HG03354 (cell line): ENCODE measurements at regions not wholly inside any gene's neighbourhood (a gene's known extent, or its start where the extent isn't known, plus 50 kb on each side); places are given as distances from the start of the nearest gene placed in this dataset.

ENCODE experiments used
- ATAC-seq: cut with Tn5 transposase; IDR thresholded peaks from one replicate; pipeline ENCODE4 v1.9.1; 2021; ENCODE audit warnings: mild to moderate bottlenecking; ENCODE audit not compliant: unreplicated experiment, poor library complexity, severe bottlenecking

DNA sequence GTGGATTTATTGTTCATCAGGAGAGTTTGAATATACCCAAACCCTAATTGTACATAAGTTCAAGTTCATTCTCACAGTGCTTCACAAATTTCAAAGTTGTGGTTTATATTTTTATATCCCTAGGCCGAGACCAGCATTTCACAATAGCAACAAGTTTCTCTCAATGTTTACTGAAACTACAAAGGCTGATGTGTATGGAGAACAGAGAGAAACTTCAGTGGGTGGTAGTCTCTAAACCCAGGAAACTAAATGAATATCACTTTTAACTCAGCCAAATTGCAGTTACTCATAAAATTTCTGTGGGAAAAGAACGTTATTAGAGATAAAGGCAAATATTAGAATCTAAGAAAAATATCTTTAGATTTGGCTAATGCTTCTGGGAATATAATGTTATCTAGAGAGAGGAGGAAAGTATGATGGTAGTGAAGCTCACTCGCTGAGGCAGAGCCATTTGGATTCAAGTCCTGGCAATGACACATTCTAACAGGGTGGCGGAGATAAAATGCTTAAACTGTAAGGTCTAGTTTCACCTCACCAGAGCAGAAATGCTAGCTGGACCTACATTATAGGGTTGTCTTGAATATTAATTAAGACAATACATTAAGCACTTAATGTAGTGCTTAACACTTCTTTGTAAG is 514.8 kb downstream of the EPHA3 start:
- ATAC-seq: no peak

DNA sequence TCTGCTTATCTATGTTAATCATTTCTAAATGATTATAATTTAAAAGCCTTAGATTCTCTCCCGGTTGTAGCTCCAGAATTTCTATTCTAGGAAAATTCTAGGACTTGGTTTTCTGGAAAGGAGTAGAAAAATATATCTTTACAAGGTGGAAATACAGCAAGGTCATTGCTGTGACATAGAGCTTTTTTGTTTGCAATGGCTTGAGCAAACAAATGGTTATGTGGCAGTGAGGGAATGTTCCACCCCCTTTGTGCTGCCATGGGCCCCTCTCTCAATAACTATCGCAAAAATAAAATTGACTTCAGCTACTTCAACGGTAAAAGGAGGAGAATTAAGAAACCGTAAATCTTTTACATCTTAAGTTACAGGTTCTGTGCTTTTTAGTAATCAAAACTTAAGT is 517.1 kb downstream of the EPHA3 start:
- ATAC-seq: no peak

DNA sequence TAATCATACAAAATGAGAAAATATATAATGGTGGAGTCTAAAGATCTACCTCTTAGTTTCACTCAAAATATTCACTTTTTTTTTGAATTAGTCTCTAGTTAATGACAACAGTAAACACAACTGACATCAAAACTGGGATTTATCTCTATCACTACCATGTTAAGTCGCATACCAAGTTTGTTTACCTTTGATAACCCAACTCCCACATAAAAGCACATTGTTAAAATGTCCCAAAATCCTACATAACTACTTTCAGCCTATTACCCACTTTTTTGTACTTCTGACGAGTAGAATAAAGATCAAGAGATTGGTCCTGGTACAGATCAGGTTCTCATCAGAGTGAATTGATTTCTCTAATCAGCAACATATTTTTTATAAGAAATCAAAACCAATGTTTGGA is 518.5 kb downstream of the EPHA3 start:
- no peak for ATAC-seq

- no peak for ATAC-seq
Observed at GRCh38 chr3:89628856-89629670, 521.6 kb downstream of the EPHA3 start.

- ATAC-seq: no peak
Observed at GRCh38 chr3:89635137-89635536, 527.7 kb downstream of the EPHA3 start.

GRCh38 chr3:89644716-89645115 is 537.3 kb downstream of the EPHA3 start:
- ATAC-seq: no peak

DNA sequence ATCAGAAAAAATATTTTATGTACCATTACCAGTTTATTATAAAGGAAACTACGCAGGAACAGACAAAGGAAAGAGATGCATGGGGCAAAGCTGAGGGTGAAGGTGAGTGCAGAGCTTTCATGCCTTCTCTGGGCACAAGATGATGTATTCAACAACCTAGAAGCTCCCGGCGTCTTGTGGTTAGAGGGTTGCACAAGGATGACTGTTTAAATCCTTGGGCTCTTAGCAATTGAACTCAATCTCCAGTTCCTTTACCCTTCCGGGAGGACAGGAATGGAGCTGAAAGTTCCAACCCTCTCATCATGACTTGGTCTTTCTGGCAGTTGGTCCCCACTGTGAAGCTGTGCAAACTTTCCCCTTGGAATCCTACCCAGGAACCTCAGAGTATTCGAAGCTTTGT is 542.0 kb downstream of the EPHA3 start:
- no peak for ATAC-seq

DNA sequence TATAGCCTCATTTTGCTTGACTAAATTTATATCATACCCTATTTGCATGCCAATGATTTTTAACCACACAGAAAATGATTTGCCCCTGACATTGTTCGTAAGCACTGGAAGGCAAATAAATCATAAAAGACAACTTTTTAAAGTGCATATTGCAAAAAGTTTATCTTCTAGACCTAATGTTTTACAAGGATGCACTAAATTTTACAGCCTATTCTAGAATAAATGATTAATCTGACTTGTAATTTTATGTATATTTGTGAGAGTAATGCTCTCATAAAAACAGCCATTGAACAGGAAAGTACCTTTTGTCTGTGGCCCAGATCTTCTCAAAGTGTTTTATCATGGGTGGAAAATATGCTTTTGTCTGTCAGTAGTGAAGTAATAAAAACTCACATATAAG is 546.6 kb downstream of the EPHA3 start:
- no peak for ATAC-seq

- ATAC-seq: no peak
Observed at GRCh38 chr3:89656388-89656787, 549.0 kb downstream of the EPHA3 start.

DNA sequence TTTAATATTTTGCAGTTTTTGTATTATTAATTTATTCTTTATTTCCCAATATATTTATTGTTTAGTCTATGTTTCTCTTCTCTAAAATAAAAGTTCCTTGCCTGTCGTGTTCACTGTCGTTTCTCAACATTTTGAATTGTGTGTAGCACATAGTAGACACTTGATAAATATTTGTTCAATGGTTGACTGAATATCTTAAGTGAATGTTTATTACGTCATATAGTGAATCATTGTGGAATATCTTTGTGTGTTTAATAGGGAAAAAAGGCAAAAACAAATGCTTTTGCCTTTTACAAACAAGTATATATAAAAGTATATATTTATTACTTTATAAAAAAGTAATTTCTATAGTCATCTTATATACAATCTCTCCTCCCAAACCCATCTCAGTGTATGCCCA is 572.3 kb downstream of the EPHA3 start:
- no peak for ATAC-seq

- ATAC-seq: no peak
Observed at GRCh38 chr3:89682556-89682955, 575.1 kb downstream of the EPHA3 start.

DNA sequence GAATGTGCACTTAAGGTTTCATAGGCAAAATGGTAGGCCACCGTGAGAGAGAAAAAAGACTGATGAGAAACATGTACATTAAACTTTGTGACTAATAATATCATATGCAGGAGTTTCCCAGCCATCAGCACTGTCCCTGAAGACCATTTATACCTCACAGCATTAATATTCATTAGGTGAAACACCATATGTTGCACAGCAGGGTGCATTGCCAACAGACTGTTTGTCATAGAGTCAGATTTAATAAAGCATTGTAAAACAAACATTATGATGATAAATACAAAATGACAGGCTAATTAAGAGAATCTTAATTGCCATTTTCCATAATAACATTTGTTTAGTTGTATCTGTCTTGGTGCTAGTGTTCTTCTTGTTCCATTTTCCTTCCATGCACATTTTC is 578.3 kb downstream of the EPHA3 start:
- no peak for ATAC-seq

- no peak for ATAC-seq
Observed at GRCh38 chr3:89690646-89691045, 583.2 kb downstream of the EPHA3 start.

DNA sequence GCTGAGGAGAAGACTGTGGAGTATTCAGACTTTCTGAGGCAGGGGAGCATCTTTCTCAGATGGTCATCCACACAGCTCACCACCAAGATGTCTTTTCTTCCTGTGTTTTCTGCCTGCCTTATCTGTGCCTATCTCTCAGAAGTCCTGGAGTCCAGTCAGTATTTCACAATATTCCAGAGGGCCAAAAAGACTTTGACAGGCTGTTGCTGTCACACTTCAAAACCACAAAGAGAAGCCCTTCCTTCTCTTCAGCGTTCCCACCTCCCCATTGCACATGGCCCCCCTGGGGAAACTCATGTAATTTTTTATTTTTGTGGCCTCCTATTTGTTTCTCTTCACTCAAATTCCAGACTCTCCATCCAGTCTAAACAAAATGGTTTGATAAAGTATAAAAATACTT is 585.2 kb downstream of the EPHA3 start:
- ATAC-seq: no peak

DNA sequence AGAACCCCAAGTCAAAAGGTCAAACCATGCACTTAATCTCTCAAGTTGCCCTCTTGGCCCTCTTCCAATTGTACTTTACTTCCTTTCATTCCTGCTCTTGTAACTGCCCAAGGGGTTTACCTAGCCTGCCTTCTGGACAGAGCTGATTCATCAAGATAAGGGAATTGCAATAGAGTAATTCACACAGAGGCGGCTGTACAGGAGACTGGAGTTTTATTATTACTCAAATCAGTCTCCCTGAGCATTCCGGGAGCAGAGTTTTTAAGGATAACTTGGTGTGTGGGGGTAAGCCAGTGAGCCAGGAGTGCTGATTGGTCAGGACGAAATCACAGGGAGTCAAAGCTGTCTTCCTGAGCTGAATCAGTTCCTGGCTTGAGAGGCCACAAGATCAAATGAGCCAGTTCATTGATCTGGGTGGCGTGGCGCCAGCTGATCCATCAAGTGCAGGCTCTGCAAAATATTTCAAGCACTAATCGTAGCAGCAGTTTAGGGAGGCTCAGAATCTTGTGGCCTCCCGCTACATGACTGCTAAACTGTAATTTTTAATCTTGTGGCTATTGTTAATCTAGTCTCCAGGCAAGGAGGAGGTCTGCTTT is 590.0 kb downstream of the EPHA3 start:
- ATAC-seq: no peak

DNA sequence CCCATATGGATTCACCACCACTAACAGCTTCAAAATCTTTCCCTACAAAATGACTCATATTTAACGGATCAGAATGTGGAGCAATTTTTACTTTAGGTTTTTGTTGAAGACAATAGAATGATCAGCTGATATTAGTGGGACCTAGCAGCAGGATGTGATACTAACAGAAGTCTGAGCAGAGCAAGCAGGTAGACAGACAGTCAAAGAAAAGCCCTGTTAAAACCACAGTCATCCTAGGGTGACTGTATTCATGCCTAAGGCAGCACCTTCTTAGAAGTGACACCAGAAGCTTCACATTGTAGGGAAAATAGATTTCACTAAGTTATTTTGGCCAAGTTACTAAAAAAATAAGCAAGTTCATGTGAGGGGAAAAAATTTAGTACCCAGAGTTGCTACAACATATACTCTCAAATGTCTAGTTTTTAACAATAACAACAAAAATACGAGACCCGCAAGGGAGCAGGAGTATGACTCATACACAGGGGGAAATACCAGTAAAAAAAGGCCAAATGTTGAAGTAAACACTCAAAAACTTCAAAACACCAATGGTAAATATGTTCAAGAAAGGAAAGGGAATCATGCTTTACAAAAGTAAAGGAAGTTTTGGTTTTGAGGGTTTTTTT is 590.9 kb downstream of the EPHA3 start:
- no peak for ATAC-seq

DNA sequence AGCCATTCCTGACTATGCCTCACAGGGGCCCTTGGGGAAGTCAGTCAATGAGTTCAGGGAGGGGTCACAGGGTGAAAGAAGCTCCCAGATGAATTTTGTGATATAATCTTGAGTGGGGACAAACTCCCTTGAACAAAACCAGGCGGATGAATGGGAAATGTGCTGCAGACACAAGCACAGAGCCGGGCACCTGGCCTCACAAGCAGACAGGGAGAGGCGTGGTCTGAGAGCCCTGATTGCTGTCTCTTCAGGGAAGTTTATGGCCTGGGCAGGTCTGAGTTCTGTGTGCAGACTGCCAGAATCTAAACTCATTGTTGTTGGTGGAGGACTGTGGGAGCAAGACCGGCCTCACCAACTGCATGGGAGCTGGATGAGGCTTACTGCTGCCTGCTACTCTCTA is 591.8 kb downstream of the EPHA3 start:
- ATAC-seq: no peak

DNA sequence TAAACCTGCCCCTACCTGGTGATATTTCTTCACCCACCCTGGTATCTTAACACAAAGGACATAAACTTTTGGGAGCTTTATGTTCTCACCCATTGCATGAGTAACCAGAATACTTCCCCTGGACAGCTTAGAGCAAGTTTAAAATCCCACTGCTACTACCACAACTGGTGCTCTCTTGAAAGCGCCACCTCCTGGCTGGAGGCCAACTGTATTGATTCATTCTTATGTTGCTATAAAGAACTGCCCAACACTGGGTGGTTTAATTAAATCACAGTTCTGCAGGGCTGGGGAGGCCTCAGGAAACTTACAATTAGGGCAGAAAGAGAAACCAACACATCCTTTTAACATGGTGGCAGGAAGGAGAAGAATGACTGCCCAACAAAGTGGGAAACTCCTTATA is 592.4 kb downstream of the EPHA3 start:
- no peak for ATAC-seq

DNA sequence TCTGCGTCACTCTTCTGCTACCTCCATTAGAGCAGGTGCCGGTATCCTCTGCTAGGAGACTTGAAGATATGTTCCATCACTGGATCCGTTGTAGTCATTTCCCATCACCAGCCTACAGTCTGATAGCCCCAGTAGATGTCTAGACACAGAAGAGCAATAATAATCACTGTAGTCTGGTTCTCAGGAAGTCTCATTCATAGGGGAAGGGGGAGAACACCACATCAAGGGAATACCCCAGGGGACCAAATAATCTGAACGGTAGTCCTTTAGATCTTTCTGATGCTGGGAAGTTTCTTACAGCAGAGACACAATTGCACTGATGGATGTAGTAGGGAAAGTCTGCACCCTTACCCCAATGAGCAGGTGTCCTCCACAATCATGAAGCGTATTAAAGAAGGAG is 595.0 kb downstream of the EPHA3 start:
- ATAC-seq: no peak

DNA sequence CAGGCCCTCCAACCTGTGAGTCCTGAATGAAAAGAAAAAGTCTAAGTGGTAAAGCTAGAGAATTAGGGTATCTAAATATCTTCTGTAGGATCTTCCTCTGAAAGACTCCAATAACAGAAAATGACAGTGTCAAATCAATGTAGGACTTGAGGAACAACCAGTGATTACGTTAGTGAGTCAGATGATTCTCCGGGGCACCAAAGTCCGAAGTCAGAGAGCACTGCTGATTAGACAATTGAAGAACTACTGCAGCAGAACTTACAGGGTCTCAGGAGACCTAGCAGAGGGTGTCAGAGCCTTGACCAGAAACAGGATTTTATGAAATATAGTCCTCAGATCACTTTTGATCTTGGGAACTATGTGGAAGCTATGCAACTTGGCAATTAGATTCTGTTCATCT is 605.8 kb downstream of the EPHA3 start:
- no peak for ATAC-seq

- ATAC-seq: no peak
Observed at GRCh38 chr3:89714237-89714636, 606.8 kb downstream of the EPHA3 start.
